H9 (cell line): ENCODE measurements at regions not wholly inside any gene's neighbourhood (a gene's known extent, or its start where the extent isn't known, plus 50 kb on each side); places are given as distances from the start of the nearest gene placed in this dataset.
"Not testable (repeated sequence)": the region's sequence is repeated elsewhere in the genome, so short reads cannot be mapped to it uniquely, and the experiment has no call there.

Experiments used
- DNase-seq: peaks from one replicate; pipeline ENCODE4 v3.0.0-alpha.2; 2017
- H2AFZ ChIP-seq: one replicate; pipeline ENCODE4 v1.6.1; 2013; ENCODE audit warnings: mild to moderate bottlenecking, low read length, control low read depth, moderate library complexity
- H2AK5ac ChIP-seq: 2 replicates; pipeline ENCODE4 v1.6.1; 2013; ENCODE audit warnings: low read length, control low read depth, mixed read lengths; ENCODE audit not compliant: insufficient read length
- H2BK120ac ChIP-seq: one replicate; pipeline ENCODE4 v1.6.1; 2013; ENCODE audit warnings: low read depth, mild to moderate bottlenecking, low read length, control low read depth, inconsistent platforms; ENCODE audit not compliant: poor library complexity, severe bottlenecking
- H2BK12ac ChIP-seq: 2 replicates; pipeline ENCODE4 v1.6.1; 2013; ENCODE audit warnings: low read length, control low read depth, mixed read lengths, low read depth; ENCODE audit not compliant: insufficient read length
- H2BK15ac ChIP-seq: 2 replicates; pipeline ENCODE4 v1.6.1; 2013; ENCODE audit warnings: low read depth, low read length, control low read depth
- H2BK20ac ChIP-seq: one replicate; pipeline ENCODE4 v1.6.1; 2013; ENCODE audit warnings: low read depth, mild to moderate bottlenecking, low read length, control low read depth, inconsistent platforms; ENCODE audit not compliant: poor library complexity, severe bottlenecking
- H2BK5ac ChIP-seq: 2 replicates; pipeline ENCODE4 v1.6.1; 2013; ENCODE audit warnings: low read length, control low read depth, mixed read lengths; ENCODE audit not compliant: insufficient read length
- H3K14ac ChIP-seq: 2 replicates; pipeline ENCODE4 v1.6.1; 2013; ENCODE audit warnings: low read length, control low read depth; ENCODE audit not compliant: insufficient read depth
- H3K18ac ChIP-seq: 2 replicates; pipeline ENCODE4 v1.6.1; 2013; ENCODE audit warnings: low read depth, mild to moderate bottlenecking, mixed read lengths, low read length, control low read depth; ENCODE audit not compliant: insufficient read length
- H3K23ac ChIP-seq: 2 replicates; pipeline ENCODE4 v1.6.1; 2013; ENCODE audit warnings: low read length, control low read depth, mixed read lengths, low read depth; ENCODE audit not compliant: insufficient read length
- H3K23me2 ChIP-seq: 2 replicates; pipeline ENCODE4 v1.6.1; 2013; ENCODE audit warnings: low read depth, mild to moderate bottlenecking, mixed read lengths, low read length, control low read depth; ENCODE audit not compliant: insufficient read length, poor library complexity, severe bottlenecking
- H3K27ac ChIP-seq: 2 replicates; pipeline ENCODE4 v1.5.1; 2013; ENCODE audit warnings: low read length, control low read depth, mixed read lengths, low read depth; ENCODE audit not compliant: insufficient read length
- H3K27me3 ChIP-seq: 2 replicates; pipeline ENCODE4 v1.6.1; 2013; ENCODE audit warnings: low read length, control low read depth, inconsistent platforms; ENCODE audit not compliant: insufficient read depth
- H3K4ac ChIP-seq: 2 replicates; pipeline ENCODE4 v1.6.1; 2013; ENCODE audit warnings: low read depth, mild to moderate bottlenecking, control low read depth, inconsistent platforms, low read length, moderate library complexity
- H3K4me1 ChIP-seq: 2 replicates; pipeline ENCODE4 v1.6.1; 2013; ENCODE audit warnings: low read length, control low read depth, inconsistent platforms; ENCODE audit not compliant: insufficient read depth
- H3K4me2 ChIP-seq: 2 replicates; pipeline ENCODE4 v1.6.1; 2013; ENCODE audit warnings: low read length, control low read depth, mixed read lengths; ENCODE audit not compliant: insufficient read length, insufficient read depth
- H3K56ac ChIP-seq: 2 replicates; pipeline ENCODE4 v1.6.1; 2013; ENCODE audit warnings: low read depth, mild to moderate bottlenecking, mixed read lengths, low read length, control low read depth; ENCODE audit not compliant: insufficient read length
- H3K79me1 ChIP-seq: 2 replicates; pipeline ENCODE4 v1.6.1; 2013; ENCODE audit warnings: low read depth, mild to moderate bottlenecking, moderate library complexity, low read length, control low read depth, inconsistent platforms; ENCODE audit not compliant: insufficient read depth, poor library complexity, severe bottlenecking
- H3K79me2 ChIP-seq: 2 replicates; pipeline ENCODE4 v1.6.1; 2013; ENCODE audit warnings: low read length, control low read depth, inconsistent platforms; ENCODE audit not compliant: insufficient read depth
- H3K9ac ChIP-seq: 2 replicates; pipeline ENCODE4 v1.6.1; 2013; ENCODE audit warnings: low read length, control low read depth, mixed read lengths; ENCODE audit not compliant: insufficient read length; ENCODE audit errors: extremely low read depth
- H3K9me3 ChIP-seq: one replicate; pipeline ENCODE4 v1.6.1; 2013; ENCODE audit warnings: low read depth, low read length, inconsistent platforms; ENCODE audit not compliant: control insufficient read depth
- H3T11ph ChIP-seq: one replicate; pipeline ENCODE4 v1.6.1; 2013; ENCODE audit warnings: mild to moderate bottlenecking, low read length, control low read depth, inconsistent platforms
- H4K20me1 ChIP-seq: one replicate; pipeline ENCODE4 v1.6.1; 2013; ENCODE audit not compliant: control insufficient read depth, insufficient read length, insufficient read depth
- H4K5ac ChIP-seq: 2 replicates; pipeline ENCODE4 v1.6.1; 2013; ENCODE audit warnings: low read depth, mild to moderate bottlenecking, mixed read lengths, low read length, control low read depth; ENCODE audit not compliant: insufficient read length
- H4K8ac ChIP-seq: replicated peaks from 2 replicates; pipeline ENCODE4 v1.6.1; 2013; ENCODE audit warnings: low read length, control low read depth, mixed read lengths, low read depth; ENCODE audit not compliant: insufficient read length
- H4K91ac ChIP-seq: 2 replicates; pipeline ENCODE4 v1.6.1; 2013; ENCODE audit warnings: low read depth, mild to moderate bottlenecking, moderate library complexity, mixed read lengths, low read length, control low read depth; ENCODE audit not compliant: insufficient read length
- H3K27ac Mint-ChIP-seq, 3 experiments: 2 replicates in 2 of 3; 3 replicates in 1 of 3; pipeline ENCODE4 v1.8.0; 2020 to 2021; ENCODE audit warnings: mixed read lengths in 3 of 3, mild to moderate bottlenecking in 1 of 3, moderate library complexity in 1 of 3
- H3K27me3 Mint-ChIP-seq: 2 replicates; pipeline ENCODE4 v1.8.0; 2021; ENCODE audit warnings: low read depth, mild to moderate bottlenecking, moderate library complexity, mixed read lengths
- H3K36me3 Mint-ChIP-seq, 3 experiments: 2 replicates in 2 of 3; 3 replicates in 1 of 3; pipeline ENCODE4 v1.8.0; 2020 to 2021; ENCODE audit warnings: low read depth in 3 of 3, mixed read lengths in 3 of 3; ENCODE audit not compliant: insufficient read depth in 1 of 3
- H3K4me1 Mint-ChIP-seq, 2 experiments: 2 replicates each; pipeline ENCODE4 v1.8.0; 2020; ENCODE audit warnings: mixed read lengths in 2 of 2
- H3K4me3 Mint-ChIP-seq, 2 experiments: 2 replicates in 1 of 2; 3 replicates in 1 of 2; pipeline ENCODE4 v1.8.0; 2020 to 2021; ENCODE audit warnings: mild to moderate bottlenecking in 2 of 2, mixed read lengths in 2 of 2, moderate library complexity in 1 of 2
- H3K9me3 Mint-ChIP-seq, 2 experiments: 2 replicates in 1 of 2; 3 replicates in 1 of 2; pipeline ENCODE4 v1.8.0; 2020; ENCODE audit warnings: mild to moderate bottlenecking in 2 of 2, mixed read lengths in 2 of 2, moderate library complexity in 1 of 2
- WGBS: extraction: QIAGEN DNeasy Blood & Tissue Kit; methylation state at CpG from one replicate; pipeline ENCODE4 v1.1.7; 2013; ENCODE audit warnings: missing lambda C conversion rate, low lambda C conversion rate, mixed read lengths; ENCODE audit not compliant: insufficient read length; ENCODE audit errors: extremely low coverage; 5-methylcytosine and 5-hydroxymethylcytosine counted together

- not testable (repeated sequence) for H3K27me3 ChIP-seq, H4K20me1 ChIP-seq, H4K5ac ChIP-seq, H3K79me1 ChIP-seq, H3K14ac ChIP-seq, H3T11ph ChIP-seq, H3K4ac ChIP-seq, H3K4me1 ChIP-seq, H2BK20ac ChIP-seq, H3K4me3 Mint-ChIP-seq, H3K4me1 Mint-ChIP-seq, H2BK12ac ChIP-seq, H2AFZ ChIP-seq, H3K23me2 ChIP-seq, H3K56ac ChIP-seq, H3K27ac ChIP-seq, H2BK120ac ChIP-seq, H2BK5ac ChIP-seq, H2AK5ac ChIP-seq, H4K91ac ChIP-seq, DNase-seq, H3K79me2 ChIP-seq, H2BK15ac ChIP-seq, H3K23ac ChIP-seq, H3K27ac Mint-ChIP-seq, H4K8ac ChIP-seq, H3K9ac ChIP-seq, H3K18ac ChIP-seq, H3K4me2 ChIP-seq
- peaks cover 97% of the 10 kb centered on the region for H3K9me3 ChIP-seq
- WGBS = 100% methylated on average over 4 of the region's 11 CpGs
- peaks cover 100% of the 10 kb centered on the region in 2 experiments for H3K9me3 Mint-ChIP-seq
- peaks cover 74 to 92% (median 85%) of the 10 kb centered on the region in 3 experiments for H3K36me3 Mint-ChIP-seq
- H3K27me3 Mint-ChIP-seq = peaks cover 49% of the 10 kb centered on the region
These were observed 166.9 kb downstream of the CWH43 start for GRCh38 chr4:49153011-49153410.

- not testable (repeated sequence) for H3K23me2 ChIP-seq, H3K79me2 ChIP-seq, H2BK120ac ChIP-seq, H3T11ph ChIP-seq, H3K4ac ChIP-seq, H3K4me1 ChIP-seq, H3K23ac ChIP-seq, H2AFZ ChIP-seq, H2BK20ac ChIP-seq, H3K27ac Mint-ChIP-seq, H4K8ac ChIP-seq, H3K4me2 ChIP-seq, H4K91ac ChIP-seq, H3K4me1 Mint-ChIP-seq, H3K9ac ChIP-seq, H2AK5ac ChIP-seq, H2BK5ac ChIP-seq, H3K18ac ChIP-seq, H3K27ac ChIP-seq, H3K79me1 ChIP-seq, H3K14ac ChIP-seq, H4K5ac ChIP-seq, H3K27me3 ChIP-seq, H4K20me1 ChIP-seq, H3K56ac ChIP-seq, H2BK15ac ChIP-seq, H2BK12ac ChIP-seq
- peaks cover 92% of the 10 kb centered on the region in 2 experiments for H3K9me3 Mint-ChIP-seq
- H3K9me3 ChIP-seq = peaks cover 87% of the 10 kb centered on the region
- peaks cover 44% of the 10 kb centered on the region for H3K27me3 Mint-ChIP-seq
- peak overlapping the region in 1 of 2 experiments; percentile 5; a peak in 2 of 5 replicates for H3K4me3 Mint-ChIP-seq
- 100% methylated on average over 2 of the region's 11 CpGs for WGBS
- peak; percentile 31 for DNase-seq
- peaks cover 62 to 77% (median 70%) of the 10 kb centered on the region in 3 experiments for H3K36me3 Mint-ChIP-seq
These were observed 168.4 kb downstream of the CWH43 start for GRCh38 chr4:49154308-49155103.
